ENCODE measurements at regions not wholly inside any gene's neighbourhood (a gene's known extent, or its start where the extent isn't known, plus 50 kb on each side); places are given as distances from the start of the nearest gene placed in this dataset.

DNA sequence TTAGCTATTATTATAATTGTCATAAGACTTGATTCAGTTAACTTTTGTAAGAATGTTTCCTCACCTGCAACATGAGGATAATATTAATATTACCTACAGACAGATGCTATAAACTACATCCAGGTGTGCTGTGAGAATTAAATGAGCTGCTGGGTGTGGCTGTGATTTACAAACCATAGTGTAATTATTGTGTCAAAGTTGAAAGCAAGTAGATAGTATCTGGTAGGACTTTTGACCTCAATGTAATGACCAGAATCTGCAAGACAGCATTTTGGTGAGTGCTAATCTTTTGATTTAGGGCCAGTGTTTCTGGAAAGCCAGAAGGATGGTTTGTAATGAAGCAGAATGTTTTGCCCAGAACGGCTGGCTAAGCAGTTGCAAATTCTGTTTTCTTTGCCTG is 162.5 kb downstream of the TRMT11 start:
- DNase-seq (ENCODE audit: low spot score) = no peak

DNA sequence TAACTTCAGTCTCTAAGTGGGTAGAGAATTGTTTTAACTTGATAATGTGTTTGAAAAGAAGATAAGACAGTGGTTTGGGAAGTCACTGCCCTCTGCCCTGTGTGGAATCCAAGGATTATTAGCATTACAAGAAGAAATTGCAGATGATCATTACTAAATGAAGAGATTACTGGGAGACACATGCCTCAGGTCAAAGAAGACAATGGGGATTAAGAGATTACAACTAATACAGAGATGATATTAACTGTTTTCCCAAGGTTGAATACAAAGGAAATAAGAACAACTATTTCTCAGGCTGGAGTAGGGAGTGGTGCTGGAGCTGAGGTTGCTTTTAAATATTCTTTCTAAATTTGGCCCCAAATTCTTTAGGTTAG is 166.0 kb downstream of the TRMT11 start:
- DNase-seq (ENCODE audit: low spot score) = no peak

DNA sequence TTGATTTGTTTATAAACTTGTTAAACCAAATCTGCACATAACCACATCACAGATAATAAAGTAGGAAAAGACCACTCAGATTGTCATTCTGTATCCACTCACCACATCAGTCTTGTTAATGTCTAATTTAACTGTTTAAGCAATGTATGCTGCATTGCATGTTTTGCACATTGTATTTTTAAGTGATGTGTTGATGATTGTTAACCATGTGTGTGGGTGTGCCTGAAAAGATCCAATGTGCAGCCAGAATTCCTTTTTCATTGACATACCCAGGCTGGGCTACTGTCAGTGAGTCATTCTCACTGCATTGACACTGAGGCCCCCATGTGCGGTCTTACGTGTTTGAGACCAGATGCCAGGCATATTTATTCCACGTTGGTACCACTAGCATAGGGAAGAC is 167.3 kb downstream of the TRMT11 start:
- peak; percentile 13 for DNase-seq (ENCODE audit: low spot score)

GRCh38 chr6:126156973-126157372 is 170.6 kb downstream of the TRMT11 start:
- DNase-seq (ENCODE audit: low spot score) = no peak

GRCh38 chr6:126167726-126168125 is 172.2 kb upstream of the CENPW start:
- DNase-seq (ENCODE audit: low spot score) = no peak

DNA sequence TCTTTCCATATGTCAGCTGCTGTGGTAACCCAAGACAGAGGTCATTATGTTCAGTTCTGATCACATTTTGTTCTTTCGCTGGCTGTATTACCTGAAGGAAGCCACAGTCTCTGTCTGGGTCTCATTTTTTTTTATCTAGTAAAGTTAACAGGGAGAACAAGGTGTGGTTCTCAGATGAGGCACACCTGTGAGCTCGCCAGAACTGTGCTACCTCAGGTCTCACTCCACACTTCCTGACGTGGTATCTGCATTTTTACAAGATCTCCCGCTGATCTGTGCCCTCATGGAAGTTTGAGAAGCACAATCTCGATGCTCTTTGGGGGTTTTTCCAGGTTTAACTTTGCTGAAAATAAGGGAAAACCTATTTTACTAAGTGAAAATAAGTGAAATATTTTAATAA is 169.5 kb upstream of the CENPW start:
- no peak for DNase-seq (ENCODE audit: low spot score)

DNA sequence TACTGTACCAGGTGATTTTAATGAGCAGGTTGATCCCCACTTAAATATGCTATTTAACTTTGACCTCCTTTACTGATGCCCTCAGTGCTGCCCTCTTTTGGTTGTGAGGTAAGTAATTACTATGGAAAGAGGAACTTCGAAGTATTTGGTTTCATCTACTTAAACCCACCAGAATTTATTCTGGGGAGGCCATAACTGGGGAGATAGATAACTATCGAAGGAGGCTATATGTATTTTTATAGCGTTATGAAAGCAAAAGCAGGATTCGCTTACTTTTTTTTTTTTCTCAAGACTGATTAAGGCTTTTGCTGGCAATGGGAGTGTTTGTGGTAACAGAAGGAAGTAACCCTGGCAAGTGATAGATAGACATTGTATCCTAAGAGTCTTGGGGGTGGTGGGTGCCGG is 168.9 kb upstream of the CENPW start:
- no peak for DNase-seq (ENCODE audit: low spot score)

DNA sequence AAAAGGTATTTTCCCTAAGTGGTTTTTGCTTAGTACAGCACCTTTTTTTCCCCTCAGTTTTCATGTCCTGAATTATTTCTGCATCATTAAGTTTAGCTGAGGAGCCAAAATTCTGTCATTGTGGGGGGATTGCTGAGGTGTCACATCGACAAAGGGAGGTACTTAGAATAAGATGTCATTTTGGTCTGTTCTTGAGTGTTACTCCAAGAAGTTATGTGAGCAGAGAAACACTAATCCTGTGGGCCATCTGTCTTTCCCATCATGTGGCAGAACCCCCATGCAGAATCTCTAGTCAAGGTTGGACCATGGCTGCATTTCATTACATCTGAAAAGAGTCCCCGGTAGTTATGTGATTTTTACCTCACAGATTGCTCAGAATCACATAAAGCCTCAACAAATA is 167.8 kb upstream of the CENPW start:
- no peak for DNase-seq (ENCODE audit: low spot score)

DNA sequence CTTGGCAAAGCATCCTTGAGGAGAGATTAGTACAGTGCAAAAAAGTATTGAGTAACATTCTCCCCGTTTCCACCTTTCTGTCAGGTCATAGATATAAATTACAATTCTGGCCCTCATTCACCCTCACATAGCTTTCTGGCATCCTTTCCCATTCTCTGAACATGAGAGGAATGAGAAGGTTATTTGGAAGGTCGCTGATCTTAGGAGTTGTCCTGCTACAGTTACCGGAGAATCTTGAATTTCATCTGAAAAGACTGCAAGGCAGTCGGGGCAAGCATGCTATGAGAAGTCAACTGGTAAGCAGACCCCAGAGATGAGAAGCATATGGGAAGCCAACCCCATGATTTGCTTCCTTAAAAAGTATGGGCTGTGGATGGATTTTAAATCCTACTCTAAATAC is 166.7 kb upstream of the CENPW start:
- no peak for DNase-seq (ENCODE audit: low spot score)

DNA sequence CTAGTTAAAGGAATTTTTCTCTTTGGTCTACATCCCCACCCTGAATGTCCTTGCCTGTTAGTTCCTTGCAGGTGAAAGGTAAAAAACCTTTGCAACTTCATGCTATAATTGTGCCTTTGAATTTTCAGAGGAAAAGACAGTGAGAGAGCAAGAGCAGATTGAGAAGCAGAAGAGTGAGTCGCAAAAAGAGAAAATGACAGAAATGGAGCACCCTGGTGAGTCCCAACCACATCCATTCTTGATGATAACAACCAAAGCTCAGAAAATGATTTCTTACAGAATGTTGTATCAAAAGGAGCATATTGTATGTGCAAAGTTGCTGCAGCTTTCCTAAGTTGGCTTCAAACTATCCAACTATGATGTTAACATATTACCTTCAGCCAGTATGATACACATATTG is 165.2 kb upstream of the CENPW start:
- DNase-seq (ENCODE audit: low spot score) = no peak

GRCh38 chr6:126175251-126175650 is 164.7 kb upstream of the CENPW start:
- no peak for DNase-seq (ENCODE audit: low spot score)

GRCh38 chr6:126176282-126176681 is 163.6 kb upstream of the CENPW start:
- peak; percentile 54 for DNase-seq (ENCODE audit: low spot score)

DNA sequence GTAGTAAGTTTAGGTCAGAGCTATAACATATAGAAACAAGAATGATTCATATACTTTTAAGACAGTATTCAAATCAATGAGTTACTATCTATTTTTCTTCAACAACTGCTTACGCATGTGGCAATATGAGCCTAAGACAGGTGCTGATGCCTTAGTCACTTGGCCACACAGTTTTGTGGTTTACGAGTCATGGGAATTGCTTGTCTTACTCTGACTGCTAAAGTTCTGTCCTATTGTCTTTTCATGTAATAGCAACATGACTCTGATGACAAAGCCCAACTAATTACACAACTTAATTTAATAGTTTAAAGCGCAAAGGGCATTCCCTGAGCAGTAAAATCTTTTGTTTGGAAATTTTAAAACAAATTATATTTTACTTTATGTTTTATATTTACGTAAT is 159.3 kb upstream of the CENPW start:
- peak; percentile 38 for DNase-seq (ENCODE audit: low spot score)

DNA sequence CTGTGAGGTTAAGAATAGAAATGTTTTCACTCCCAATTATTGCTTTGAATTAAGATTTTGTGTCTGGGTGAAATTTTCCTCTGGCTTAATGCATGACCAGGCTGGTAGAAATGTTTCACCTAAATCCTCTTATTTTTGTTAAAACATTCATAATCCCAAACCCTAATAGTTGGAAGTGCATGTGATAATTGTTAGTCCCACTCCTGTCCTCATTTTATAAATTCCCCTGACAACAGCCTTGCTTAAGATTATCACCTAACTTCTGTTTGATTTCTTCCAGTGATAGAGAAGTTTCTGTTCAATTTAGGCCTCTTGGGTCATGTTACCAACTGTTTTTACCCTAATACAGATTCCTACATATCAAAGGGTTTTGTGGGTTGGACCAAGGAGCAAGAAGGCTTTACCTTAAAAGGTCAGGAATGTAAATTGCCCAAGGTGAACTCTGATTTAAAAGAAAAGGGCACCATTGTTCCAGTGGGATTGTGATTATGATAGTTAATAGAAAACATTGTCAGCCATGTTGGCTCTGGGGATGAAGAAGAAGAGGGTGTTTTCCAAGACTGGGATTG is 158.7 kb upstream of the CENPW start:
- no peak for DNase-seq (ENCODE audit: low spot score)

DNA sequence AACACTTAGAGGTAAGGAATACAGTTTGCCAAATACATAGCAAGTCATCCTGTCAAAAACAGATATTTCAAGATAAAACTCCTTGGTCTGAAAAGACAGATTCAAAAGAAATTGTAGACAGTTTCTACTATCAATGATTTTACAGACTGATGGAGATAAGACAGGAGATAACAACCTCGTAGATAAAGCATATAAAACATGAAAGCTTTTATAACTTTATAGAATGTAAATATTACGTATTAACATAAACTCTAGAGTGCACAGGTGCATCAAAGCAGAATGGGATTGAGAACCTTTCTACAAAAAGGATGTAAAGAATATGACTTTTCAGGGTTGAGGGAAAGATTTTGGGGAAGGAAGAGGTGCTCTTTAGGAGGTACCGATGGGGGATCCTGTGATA is 158.0 kb upstream of the CENPW start:
- no peak for DNase-seq (ENCODE audit: low spot score)

DNA sequence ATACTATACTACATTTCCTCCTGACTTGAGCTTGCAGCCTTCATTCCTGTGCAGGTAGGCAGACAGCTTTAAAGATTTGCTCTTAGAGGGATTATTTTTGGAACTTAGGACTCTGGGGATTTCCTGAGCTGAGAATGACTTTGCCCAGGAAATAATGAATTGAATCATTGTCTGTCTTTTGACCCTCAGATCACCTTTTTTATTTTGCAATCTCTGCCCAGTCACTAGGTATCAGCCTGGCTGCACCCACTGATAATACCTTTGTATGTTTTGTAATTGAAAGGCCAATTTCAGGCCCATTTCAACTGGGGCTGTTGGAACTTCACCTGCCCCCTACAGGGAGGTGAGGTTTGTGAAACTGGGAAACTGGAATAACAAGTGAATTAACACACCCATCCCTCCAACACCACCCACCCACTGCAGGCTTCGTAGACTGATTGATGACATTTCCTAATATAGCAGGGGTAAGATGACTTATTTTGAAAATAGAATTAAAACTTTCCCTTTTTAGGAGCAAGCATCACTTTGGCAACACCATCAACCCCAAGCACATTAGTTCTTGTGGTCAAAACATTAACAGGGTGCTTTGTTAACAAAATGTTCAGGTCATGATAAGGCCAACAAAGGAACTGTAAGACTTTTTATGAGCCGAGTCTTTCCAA is 157.1 kb upstream of the CENPW start:
- DNase-seq (ENCODE audit: low spot score) = no peak

DNA sequence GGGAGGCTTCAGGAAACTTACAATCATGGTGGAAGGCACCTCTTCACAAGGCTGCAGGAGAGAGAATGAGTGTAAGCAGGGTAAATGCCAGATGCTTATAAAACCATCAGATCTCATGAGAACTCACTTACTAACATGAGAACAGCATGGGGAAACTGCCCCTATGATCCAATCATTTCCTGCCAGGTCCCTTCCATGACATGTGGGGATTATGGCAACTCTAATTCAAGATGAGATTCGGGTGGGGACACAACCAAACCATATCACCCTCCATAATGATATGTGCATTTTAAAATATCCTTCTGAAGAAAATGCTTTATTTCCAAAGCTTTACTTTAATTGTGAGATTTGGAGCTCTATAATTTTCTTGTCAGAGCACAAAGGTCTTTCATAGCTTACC is 154.1 kb upstream of the CENPW start:
- DNase-seq (ENCODE audit: low spot score) = no peak

DNA sequence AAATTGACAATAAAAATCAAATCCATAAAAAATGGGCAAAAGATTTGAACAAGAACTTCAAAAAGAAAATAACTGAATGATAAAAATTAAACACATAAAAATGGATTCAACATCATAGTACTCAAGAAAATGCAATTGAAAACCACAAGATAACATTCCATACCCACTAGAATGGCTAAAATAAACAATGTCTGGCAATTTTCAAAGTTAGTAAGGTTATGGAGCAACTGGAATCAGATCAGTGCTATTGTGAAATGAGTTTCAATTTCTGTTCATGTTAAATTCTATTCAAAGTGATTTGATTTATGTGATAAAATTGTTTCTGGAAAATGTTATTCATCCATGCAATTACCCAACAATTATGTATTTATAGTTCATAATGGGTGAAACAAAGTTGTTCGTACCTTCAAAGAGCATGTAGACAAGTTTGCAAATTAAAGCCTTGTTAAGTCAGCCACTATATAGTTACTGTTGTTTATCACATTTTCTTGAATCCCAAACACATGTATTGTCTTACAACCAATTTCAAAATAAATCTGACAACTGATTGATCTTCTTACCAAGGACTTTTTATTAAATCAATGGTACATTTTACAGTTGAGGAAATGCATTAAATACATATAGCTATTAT is 151.5 kb upstream of the CENPW start:
- DNase-seq (ENCODE audit: low spot score) = no peak

DNA sequence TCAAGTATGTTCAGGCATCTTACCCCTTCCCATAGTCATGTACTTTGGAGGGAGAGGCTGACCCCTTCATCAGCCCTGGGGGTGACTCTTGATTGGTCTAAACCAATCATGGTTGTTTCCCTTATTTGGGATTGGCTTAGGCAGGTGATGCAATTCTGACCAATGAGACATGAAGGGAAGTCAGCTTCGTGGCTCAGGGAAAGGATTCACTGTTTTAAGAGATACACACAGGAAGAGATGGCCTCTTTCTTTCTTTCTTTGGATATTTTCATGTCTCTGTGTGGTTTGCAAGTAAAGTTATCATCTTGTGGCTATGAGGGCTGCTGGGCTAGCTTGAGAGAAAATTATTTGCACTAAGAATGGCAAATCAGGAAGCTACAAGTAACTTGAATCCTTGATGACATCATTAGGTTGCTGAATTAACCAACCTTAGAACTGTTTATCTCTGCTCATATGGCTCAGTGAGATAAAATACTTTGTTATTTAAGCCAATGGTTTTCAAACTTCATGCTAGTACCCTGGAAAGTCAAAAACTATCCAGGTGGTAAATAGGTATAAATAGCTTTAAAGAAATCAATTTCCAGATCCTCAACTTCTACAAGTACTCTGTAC is 144.2 kb upstream of the CENPW start:
- no peak for DNase-seq (ENCODE audit: low spot score)

DNA sequence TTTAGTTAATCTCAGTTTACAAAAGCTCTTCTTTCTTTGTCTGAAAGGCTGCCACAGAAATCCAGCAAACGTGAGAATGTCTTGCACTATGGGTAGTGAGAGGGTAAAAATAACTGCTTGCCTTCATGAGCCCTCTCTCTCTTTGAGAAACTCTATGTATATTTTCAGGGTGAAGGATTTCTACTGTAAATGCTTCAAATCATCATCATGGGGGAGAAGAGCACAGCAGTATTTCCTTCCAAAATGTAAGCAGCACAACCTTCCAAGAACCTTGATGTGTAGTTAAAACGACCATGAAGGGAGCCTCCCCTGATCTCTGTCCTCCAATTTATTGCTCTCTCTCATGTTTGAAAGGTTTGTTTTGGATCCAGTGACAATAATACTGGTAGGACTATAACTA is 141.3 kb upstream of the CENPW start:
- no peak for DNase-seq (ENCODE audit: low spot score)

GRCh38 chr6:126199466-126199865 is 140.4 kb upstream of the CENPW start:
- DNase-seq (ENCODE audit: low spot score) = no peak

DNA sequence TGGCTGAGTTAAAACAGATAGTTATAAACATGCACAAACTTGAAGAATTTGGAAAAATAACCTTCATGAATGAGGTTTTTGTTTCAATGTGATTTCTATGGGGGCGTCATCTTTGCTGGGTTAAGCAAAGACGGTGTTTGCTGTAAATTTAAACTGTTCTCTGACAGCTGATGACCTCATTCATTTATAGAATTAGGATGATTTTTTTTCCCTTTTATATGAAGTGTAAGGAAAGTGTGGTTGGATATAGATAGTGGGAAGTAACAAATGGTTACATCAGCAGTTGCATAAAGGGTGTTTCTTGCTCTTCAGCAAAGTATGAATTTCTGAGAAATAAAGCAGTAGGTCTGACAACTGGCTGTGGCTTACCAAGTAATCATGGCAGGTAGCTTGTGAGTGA is 137.2 kb upstream of the CENPW start:
- DNase-seq (ENCODE audit: low spot score) = peak; percentile 29

DNA sequence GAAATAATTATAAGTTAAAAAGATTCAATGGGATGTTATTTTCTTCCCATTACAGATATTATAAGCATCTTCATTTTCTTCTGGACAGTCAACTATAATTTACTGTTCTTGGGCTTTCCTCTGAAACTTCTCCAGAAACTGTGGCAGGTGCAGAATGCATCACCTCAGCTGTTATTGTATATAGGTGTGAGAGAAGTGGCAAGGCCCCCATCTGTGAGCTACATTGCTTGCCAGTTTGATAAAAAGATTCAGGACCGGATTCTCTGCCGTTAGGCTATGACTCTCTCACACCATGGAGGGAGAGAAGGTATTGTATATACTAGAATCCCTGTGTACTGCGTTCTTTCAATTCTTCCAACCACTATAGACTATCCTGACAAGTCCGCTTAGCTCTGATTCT is 135.8 kb upstream of the CENPW start:
- no peak for DNase-seq (ENCODE audit: low spot score)

DNA sequence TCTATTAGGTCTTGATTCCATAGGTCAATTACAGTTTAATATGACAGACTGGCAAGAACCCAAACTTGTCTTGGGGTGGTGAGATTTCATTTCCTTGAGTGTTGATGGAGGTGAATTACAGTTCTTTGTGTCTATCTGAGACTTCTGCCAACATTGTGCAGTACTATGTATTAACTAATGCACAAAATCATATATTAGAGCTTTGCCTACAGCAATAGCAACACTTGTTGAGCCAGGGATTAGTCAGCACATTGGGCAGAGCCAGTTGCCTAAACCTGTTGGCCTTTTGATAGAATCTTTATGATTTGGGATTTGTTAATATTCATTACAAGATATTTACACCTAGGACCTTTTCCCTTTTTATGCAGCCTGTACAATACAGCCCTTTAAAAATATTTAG is 135.3 kb upstream of the CENPW start:
- no peak for DNase-seq (ENCODE audit: low spot score)
